ENCODE measurements at regions not wholly inside any gene's neighbourhood (a gene's known extent, or its start where the extent isn't known, plus 50 kb on each side); places are given as distances from the start of the nearest gene placed in this dataset.

- TF ChIP-seq CTCF (conservative IDR thresholded peaks at IDR 0.05 in 1 of 2, IDR thresholded peaks at IDR 0.05 in 1 of 2; ENCODE audit: extremely low read depth in 1 of 2, insufficient read depth in 1 of 2, low read depth in 1 of 2, low read length in 2 of 2): no peak
- TF ChIP-seq EZH2 (IDR thresholded peaks at IDR 0.05; ENCODE audit: borderline replicate concordance, low read length): no peak
Measured at GRCh38 chrX:42628471-42628870, 149.5 kb downstream of the PPP1R2C start.

Data from mammary epithelial cell (primary cell).